T-helper 1 cell treated with Interleukin-12 subunit alpha and Interleukin-12 subunit beta and Interleukin-4 antibody, amounts not matched to agents 30 μg/mL and 1 μg/mL, for 36 hours (primary cell): ENCODE measurements at regions not wholly inside any gene's neighbourhood (a gene's known extent, or its start where the extent isn't known, plus 50 kb on each side); places are given as distances from the start of the nearest gene placed in this dataset.
A peak's percentile ranks its signal among the peaks of the same experiment; 100 is the strongest.

ENCODE experiments used
- H3K27ac Mint-ChIP-seq: one replicate; pipeline ENCODE4 v1.8.0; 2021; ENCODE audit warnings: mild to moderate bottlenecking, mixed read lengths
- H3K27me3 Mint-ChIP-seq: one replicate; pipeline ENCODE4 v1.8.0; 2021; ENCODE audit warnings: low read depth, mixed read lengths
- H3K36me3 Mint-ChIP-seq: one replicate; pipeline ENCODE4 v1.8.0; 2021; ENCODE audit warnings: low read depth, mixed read lengths
- H3K4me1 Mint-ChIP-seq: one replicate; pipeline ENCODE4 v1.8.0; 2021; ENCODE audit warnings: low read depth, mixed read lengths
- H3K4me3 Mint-ChIP-seq: one replicate; pipeline ENCODE4 v1.8.0; 2021; ENCODE audit warnings: mild to moderate bottlenecking, moderate library complexity, mixed read lengths
- H3K9me3 Mint-ChIP-seq: one replicate; pipeline ENCODE4 v1.8.0; 2021; ENCODE audit warnings: mixed read lengths

- H3K4me3 Mint-ChIP-seq, result no peak overlapping the region
- H3K27me3 Mint-ChIP-seq, result no peaks in the 10 kb centered on the region
- H3K27ac Mint-ChIP-seq, result no peak overlapping the region
- H3K36me3 Mint-ChIP-seq, result no peaks in the 10 kb centered on the region
- H3K4me1 Mint-ChIP-seq, result no peaks in the 10 kb centered on the region
- H3K9me3 Mint-ChIP-seq, result no peaks in the 10 kb centered on the region
These were observed 132.0 kb downstream of the FOXD2 start for GRCh38 chr1:47569681-47570470.

- H3K4me1 Mint-ChIP-seq, result no peaks in the 10 kb centered on the region
- H3K27me3 Mint-ChIP-seq, result peaks cover 2% of the 10 kb centered on the region
- H3K4me3 Mint-ChIP-seq, result no peak overlapping the region
- no peaks in the 10 kb centered on the region for H3K9me3 Mint-ChIP-seq
- H3K36me3 Mint-ChIP-seq, result no peaks in the 10 kb centered on the region
- H3K27ac Mint-ChIP-seq, result no peak overlapping the region
These were observed 133.3 kb downstream of the FOXD2 start for GRCh38 chr1:47571161-47571560.

GRCh38 chr1:47571952-47572351, 134.1 kb downstream of the FOXD2 start:
- no peaks in the 10 kb centered on the region for H3K4me1 Mint-ChIP-seq
- peaks cover 4% of the 10 kb centered on the region for H3K27me3 Mint-ChIP-seq
- no peaks in the 10 kb centered on the region for H3K9me3 Mint-ChIP-seq
- H3K4me3 Mint-ChIP-seq, result no peak overlapping the region
- H3K27ac Mint-ChIP-seq, result peak overlapping the region; percentile 0
- no peaks in the 10 kb centered on the region for H3K36me3 Mint-ChIP-seq

GRCh38 chr1:47572731-47573430, 135.0 kb downstream of the FOXD2 start:
- Mint-ChIP-seq H3K36me3 (no peaks in the 10 kb centered on the region), H3K27me3 (peaks cover 4% of the 10 kb centered on the region), H3K4me1 (no peaks in the 10 kb centered on the region), H3K27ac (no peak overlapping the region), H3K9me3 (no peaks in the 10 kb centered on the region), H3K4me3 (no peak overlapping the region)

- Mint-ChIP-seq H3K36me3 (no peaks in the 10 kb centered on the region), H3K27ac (no peak overlapping the region), H3K27me3 (peaks cover 7% of the 10 kb centered on the region), H3K4me1 (no peaks in the 10 kb centered on the region), H3K9me3 (no peaks in the 10 kb centered on the region), H3K4me3 (no peak overlapping the region)
These were observed 136.8 kb downstream of the FOXD2 start for GRCh38 chr1:47574451-47575165.

GRCh38 chr1:47575855-47576757, 138.3 kb downstream of the FOXD2 start:
- Mint-ChIP-seq H3K4me1 (no peaks in the 10 kb centered on the region), H3K27me3 (peaks cover 15% of the 10 kb centered on the region), H3K9me3 (no peaks in the 10 kb centered on the region), H3K4me3 (no peak overlapping the region), H3K36me3 (no peaks in the 10 kb centered on the region), H3K27ac (no peak overlapping the region)

GRCh38 chr1:47576758-47577115, 138.9 kb downstream of the FOXD2 start:
- peaks cover 16% of the 10 kb centered on the region for H3K27me3 Mint-ChIP-seq
- H3K4me1 Mint-ChIP-seq, result no peaks in the 10 kb centered on the region
- no peak overlapping the region for H3K27ac Mint-ChIP-seq
- H3K9me3 Mint-ChIP-seq, result no peaks in the 10 kb centered on the region
- H3K4me3 Mint-ChIP-seq, result no peak overlapping the region
- no peaks in the 10 kb centered on the region for H3K36me3 Mint-ChIP-seq

GRCh38 chr1:47577303-47578025, 139.6 kb downstream of the FOXD2 start:
- H3K4me3 Mint-ChIP-seq, result no peak overlapping the region
- H3K27ac Mint-ChIP-seq, result no peak overlapping the region
- no peaks in the 10 kb centered on the region for H3K4me1 Mint-ChIP-seq
- no peaks in the 10 kb centered on the region for H3K9me3 Mint-ChIP-seq
- H3K27me3 Mint-ChIP-seq, result peaks cover 21% of the 10 kb centered on the region
- no peaks in the 10 kb centered on the region for H3K36me3 Mint-ChIP-seq

- H3K4me3 Mint-ChIP-seq, result no peak overlapping the region
- no peak overlapping the region for H3K27ac Mint-ChIP-seq
- H3K9me3 Mint-ChIP-seq, result no peaks in the 10 kb centered on the region
- peaks cover 24% of the 10 kb centered on the region for H3K27me3 Mint-ChIP-seq
- H3K36me3 Mint-ChIP-seq, result no peaks in the 10 kb centered on the region
- H3K4me1 Mint-ChIP-seq, result no peaks in the 10 kb centered on the region
These were observed 140.3 kb downstream of the FOXD2 start for GRCh38 chr1:47578026-47578720.

- Mint-ChIP-seq H3K36me3 (no peaks in the 10 kb centered on the region), H3K27me3 (peaks cover 27% of the 10 kb centered on the region), H3K9me3 (no peaks in the 10 kb centered on the region), H3K4me3 (no peak overlapping the region), H3K27ac (no peak overlapping the region), H3K4me1 (peaks cover 2% of the 10 kb centered on the region)
These were observed 141.0 kb downstream of the FOXD2 start for GRCh38 chr1:47578721-47579419.

- no peaks in the 10 kb centered on the region for H3K36me3 Mint-ChIP-seq
- H3K27me3 Mint-ChIP-seq, result peaks cover 27% of the 10 kb centered on the region
- no peak overlapping the region for H3K27ac Mint-ChIP-seq
- H3K4me3 Mint-ChIP-seq, result no peak overlapping the region
- H3K4me1 Mint-ChIP-seq, result peaks cover 2% of the 10 kb centered on the region
- no peaks in the 10 kb centered on the region for H3K9me3 Mint-ChIP-seq
These were observed 142.0 kb downstream of the FOXD2 start for GRCh38 chr1:47579809-47580208.

- Mint-ChIP-seq H3K4me3 (no peak overlapping the region), H3K9me3 (no peaks in the 10 kb centered on the region), H3K4me1 (peaks cover 2% of the 10 kb centered on the region), H3K36me3 (no peaks in the 10 kb centered on the region), H3K27me3 (peaks cover 27% of the 10 kb centered on the region), H3K27ac (no peak overlapping the region)
These were observed 142.7 kb downstream of the FOXD2 start for GRCh38 chr1:47580451-47580995.
